HepG2 (cell line): ENCODE measurements at regions not wholly inside any gene's neighbourhood (a gene's known extent, or its start where the extent isn't known, plus 50 kb on each side); places are given as distances from the start of the nearest gene placed in this dataset.

Source experiments
- BCL3 ChIP-seq: sonication (generic); formaldehyde crosslinking; IDR thresholded peaks from 2 replicates; pipeline ENCODE4 v1.5.1; 2020; ENCODE audit warnings: mild to moderate bottlenecking, missing genetic modification reagents, moderate library complexity
- EZH2 ChIP-seq: conservative IDR thresholded peaks from 2 replicates; pipeline ENCODE4 v1.6.1; 2012; ENCODE audit warnings: mild to moderate bottlenecking, low read depth, low read length, moderate library complexity
- FOSL1 ChIP-seq: sonication (generic); formaldehyde crosslinking; IDR thresholded peaks from 2 replicates; pipeline ENCODE4 v1.9.0; 2021; ENCODE audit warnings: missing genetic modification reagents, borderline replicate concordance
- NFIC ChIP-seq: IDR thresholded peaks from 2 replicates; pipeline ENCODE4 v1.6.1; 2012; ENCODE audit warnings: mild to moderate bottlenecking, low read length, inconsistent platforms
- NPAS2 ChIP-seq: sonication (generic); formaldehyde crosslinking; IDR thresholded peaks from 2 replicates; pipeline ENCODE4 v1.8.0; 2022; ENCODE audit warnings: mild to moderate bottlenecking, missing genetic modification reagents, borderline replicate concordance
- SETDB1 ChIP-seq: sonication (generic); formaldehyde crosslinking; IDR thresholded peaks from 2 replicates; pipeline ENCODE4 v1.5.1; 2020; ENCODE audit warnings: missing genetic modification reagents, mild to moderate bottlenecking, borderline replicate concordance
- TGIF2 ChIP-seq: IDR thresholded peaks from 2 replicates; pipeline ENCODE4 v1.6.1; 2016; ENCODE audit warnings: control low read depth, missing compliant biosample characterization
- TOPORS ChIP-seq: sonication (generic); formaldehyde crosslinking; IDR thresholded peaks from 2 replicates; pipeline ENCODE4 v1.8.0; 2023; ENCODE audit warnings: mild to moderate bottlenecking, missing genetic modification reagents
- ZNF274 ChIP-seq: sonication (generic); formaldehyde crosslinking; IDR thresholded peaks from 2 replicates; pipeline ENCODE4 v1.5.1; 2020; ENCODE audit warnings: mild to moderate bottlenecking, missing genetic modification reagents
- ZNF572 ChIP-seq: sonication (generic); formaldehyde crosslinking; IDR thresholded peaks from 2 replicates; pipeline ENCODE4 v1.5.1; 2020; ENCODE audit warnings: mild to moderate bottlenecking, missing genetic modification reagents
- ZNF614 ChIP-seq: IDR thresholded peaks from 2 replicates; pipeline ENCODE4 v1.6.1; 2018; ENCODE audit warnings: missing biosample characterization, missing genetic modification reagents, inconsistent platforms, borderline replicate concordance
- ZNF780A ChIP-seq: sonication (generic); formaldehyde crosslinking; IDR thresholded peaks from 2 replicates; pipeline ENCODE4 v1.8.0; 2022; ENCODE audit warnings: mild to moderate bottlenecking, missing genetic modification reagents, moderate library complexity

GRCh38 chr16:22632606-22633005 lies 121.9 kb downstream of the NPIPB5 start:
- no peak for TF ChIP-seq EZH2
- no peak for TF ChIP-seq TOPORS (CRISPR knock-in tag)
- no peak for TF ChIP-seq NPAS2 (CRISPR knock-in tag)
- TF ChIP-seq ZNF614: no peak
- no peak for TF ChIP-seq SETDB1
- TF ChIP-seq ZNF274: no peak
- no peak for TF ChIP-seq BCL3 (CRISPR knock-in tag)
- no peak for TF ChIP-seq TGIF2 (CRISPR knock-in tag)
- TF ChIP-seq ZNF780A (CRISPR knock-in tag): no peak
- TF ChIP-seq ZNF572 (CRISPR knock-in tag): no peak
- TF ChIP-seq NFIC: no peak
- TF ChIP-seq FOSL1 (CRISPR knock-in tag): no peak
